Epithelial cell of esophagus (primary cell): ENCODE measurements at regions not wholly inside any gene's neighbourhood (a gene's known extent, or its start where the extent isn't known, plus 50 kb on each side); places are given as distances from the start of the nearest gene placed in this dataset.

ENCODE experiments used
- DNase-seq: peaks from one replicate; pipeline ENCODE4 v3.0.0; 2010; ENCODE audit warnings: low read depth
- H3K4me3 ChIP-seq: 2 replicates; pipeline ENCODE4 v1.5.1; 2011; ENCODE audit warnings: mild to moderate bottlenecking, low read length, control low read depth
- CTCF ChIP-seq: IDR thresholded peaks from 2 replicates; pipeline ENCODE4 v1.5.1; 2011; ENCODE audit warnings: low read depth, mild to moderate bottlenecking, low read length, control low read depth, inconsistent platforms; ENCODE audit not compliant: insufficient read depth; ENCODE audit errors: missing control alignments

- no peak for TF ChIP-seq CTCF
- no peak overlapping the region for H3K4me3 ChIP-seq
- DNase-seq: peak; percentile 30
Measured at GRCh38 chr1:224499204-224499603, 64.6 kb upstream of the WDR26 start.

- no peak for DNase-seq
- no peak for TF ChIP-seq CTCF
- H3K4me3 ChIP-seq: no peak overlapping the region
Measured at GRCh38 chr1:224500796-224501195, 66.2 kb upstream of the WDR26 start.

- H3K4me3 ChIP-seq: no peak overlapping the region
- DNase-seq: no peak
- no peak for TF ChIP-seq CTCF
Measured at GRCh38 chr1:224501836-224502235, 67.2 kb upstream of the WDR26 start.

GRCh38 chr1:224502459-224503160, 68.0 kb upstream of the WDR26 start:
- TF ChIP-seq CTCF: no peak
- H3K4me3 ChIP-seq: no peak overlapping the region
- peak; percentile 49 for DNase-seq

GRCh38 chr1:224503161-224504118, 68.8 kb upstream of the WDR26 start:
- DNase-seq: peak; percentile 98
- no peak overlapping the region for H3K4me3 ChIP-seq
- TF ChIP-seq CTCF: peak; percentile 15

GRCh38 chr1:224504297-224505041, 69.9 kb upstream of the WDR26 start:
- H3K4me3 ChIP-seq: no peak overlapping the region
- no peak for DNase-seq
- no peak for TF ChIP-seq CTCF
